Activated CD8-positive, alpha-beta memory T cell treated with anti-CD3 and anti-CD28 coated beads for 36 hours (primary cell): ENCODE measurements at regions not wholly inside any gene's neighbourhood (a gene's known extent, or its start where the extent isn't known, plus 50 kb on each side); places are given as distances from the start of the nearest gene placed in this dataset.
"Not testable (repeated sequence)": the region's sequence is repeated elsewhere in the genome, so short reads cannot be mapped to it uniquely, and the experiment has no call there.

Experiments used
- CTCF ChIA-PET: fragments of 350-600 bp; sonication (Branson Sonifier 250); formaldehyde crosslinking; loops from one replicate; lab custom pipeline; 2021; ENCODE audit warnings: antibody characterized with exemption; lab: Charles Lee
- POLR2A ChIA-PET: fragments of 350-600 bp; sonication (Branson Sonifier 250); formaldehyde crosslinking; loops from one replicate; lab custom pipeline; 2021; ENCODE audit warnings: antibody characterized with exemption; lab: Charles Lee

GRCh38 chr5:29229461-29229860 is 1964.0 kb upstream of the CDH6 start:
- POLR2A ChIA-PET = no interaction called here

DNA sequence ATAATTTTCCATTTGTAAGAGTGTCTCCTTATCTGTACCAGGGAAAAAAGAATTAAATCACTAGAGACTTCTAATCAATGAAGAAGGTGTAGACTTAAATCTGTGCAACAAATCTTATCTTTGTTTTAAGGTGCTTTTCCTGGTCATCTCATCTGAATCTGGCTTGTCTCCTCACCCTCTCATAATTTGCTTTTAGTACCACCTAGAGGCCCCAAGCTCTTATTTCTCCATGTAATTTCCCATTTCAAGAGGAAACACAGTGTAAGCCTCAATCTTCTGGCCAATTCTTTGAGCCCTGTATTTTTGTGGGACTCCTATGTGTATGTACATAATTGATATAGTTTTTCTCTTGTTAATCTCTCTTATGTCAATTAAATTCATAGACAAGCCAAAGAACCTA is 1975.3 kb upstream of the CDH6 start:
- ChIA-PET CTCF (no interaction called here), POLR2A (no interaction called here)

More at GRCh38 chr5:29229461-29229860, 1964.0 kb upstream of the CDH6 start:
- CTCF ChIA-PET = no interaction called here

DNA sequence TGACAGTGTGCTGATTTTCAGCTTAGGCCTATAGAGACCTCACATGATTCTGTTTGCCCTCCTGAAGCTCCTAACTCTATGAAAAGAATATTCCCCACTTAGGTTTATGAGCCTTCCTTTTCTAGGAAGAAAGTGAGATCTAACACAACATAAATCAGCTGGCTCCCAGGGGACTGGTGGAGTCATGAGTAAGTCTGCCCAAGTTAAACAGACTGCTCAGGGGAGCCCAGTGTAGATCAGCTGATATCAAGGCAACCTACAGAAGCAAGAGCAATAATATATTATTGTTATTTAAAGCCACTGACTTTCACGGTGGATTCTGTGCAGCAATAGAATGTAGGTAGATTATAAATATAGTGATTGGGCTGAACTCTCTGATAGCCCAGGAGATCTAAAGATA is 1978.6 kb upstream of the CDH6 start:
- CTCF ChIA-PET = no interaction called here
- POLR2A ChIA-PET = no interaction called here

GRCh38 chr5:29213475-29213874 is 1980.0 kb upstream of the CDH6 start:
- ChIA-PET CTCF (no interaction called here), POLR2A (no interaction called here)

DNA sequence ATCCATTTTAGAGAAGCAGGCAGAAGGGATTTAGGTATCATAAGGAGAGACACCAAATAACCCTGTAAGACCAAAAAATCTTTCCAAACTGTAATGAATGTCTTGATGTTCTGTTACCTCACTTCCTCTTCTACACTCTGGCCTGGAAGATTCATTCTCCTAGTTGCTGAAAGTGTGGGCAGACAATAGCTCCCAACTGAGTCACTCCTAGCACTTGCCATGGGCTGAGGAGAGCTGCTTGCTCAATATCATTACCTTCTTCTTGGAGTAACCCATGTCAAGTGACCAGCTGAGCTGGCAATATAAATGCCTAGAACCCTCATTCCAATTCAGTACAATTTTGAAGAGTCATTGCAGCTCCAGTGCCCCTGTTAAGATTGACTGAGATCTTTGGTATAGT is 1985.5 kb upstream of the CDH6 start:
- ChIA-PET POLR2A (no interaction called here), CTCF (no interaction called here)

DNA sequence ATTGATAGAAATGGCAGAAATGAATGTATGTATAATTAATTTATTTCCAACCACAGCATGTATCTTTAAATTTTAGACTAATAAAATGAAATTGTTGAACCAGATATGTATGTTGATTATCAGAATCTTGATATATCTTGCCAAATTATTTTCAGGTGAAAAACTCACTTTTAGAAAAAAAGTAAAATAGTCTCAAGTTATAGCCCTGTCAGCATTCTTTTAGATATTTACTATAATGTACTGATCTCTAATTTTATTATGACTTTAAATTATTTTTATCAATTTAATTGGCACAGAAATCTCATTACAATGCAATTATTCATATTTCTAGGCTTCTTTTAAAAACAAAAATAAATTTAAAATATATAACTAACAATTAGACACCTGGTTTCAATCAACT is 1990.4 kb upstream of the CDH6 start:
- CTCF ChIA-PET = no interaction called here
- POLR2A ChIA-PET = no interaction called here

DNA sequence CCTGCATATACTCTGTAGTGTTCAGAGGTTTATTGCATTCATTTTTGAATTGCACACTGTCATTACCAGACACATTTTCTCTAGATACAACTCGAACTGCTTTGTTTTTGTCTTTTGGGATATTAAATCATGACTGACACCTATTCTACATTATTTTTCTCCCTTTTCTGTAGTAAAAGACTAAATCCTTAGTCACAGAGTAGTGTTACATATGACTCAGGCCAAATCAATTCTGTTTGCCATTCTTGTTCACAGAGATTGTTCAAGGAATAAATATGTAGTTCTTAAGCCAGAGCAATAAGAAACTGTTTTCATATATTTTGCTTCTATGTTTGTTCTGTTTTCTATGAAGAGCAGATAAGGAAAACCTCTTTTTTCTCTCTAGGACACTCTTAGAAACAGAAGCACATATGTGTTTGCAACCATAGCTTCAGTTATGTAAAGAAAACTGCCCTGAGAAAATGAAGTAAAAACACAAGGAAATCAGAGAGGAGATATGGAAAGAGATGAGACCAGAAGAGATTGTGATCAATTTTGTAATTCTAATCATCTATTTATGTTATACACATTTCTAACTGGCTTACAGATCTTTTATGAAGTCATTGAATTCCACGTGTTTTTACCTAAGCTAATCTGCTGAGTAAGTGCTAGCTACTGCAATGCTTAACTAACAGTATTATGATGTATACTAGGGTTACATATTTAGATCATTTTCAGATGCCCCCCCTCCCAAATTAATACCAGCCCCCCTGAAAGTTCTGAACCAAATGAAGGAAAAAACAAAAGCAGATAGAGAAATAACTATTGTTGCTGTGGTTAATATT is 1995.6 kb upstream of the CDH6 start:
- CTCF ChIA-PET = no interaction called here
- POLR2A ChIA-PET = no interaction called here

DNA sequence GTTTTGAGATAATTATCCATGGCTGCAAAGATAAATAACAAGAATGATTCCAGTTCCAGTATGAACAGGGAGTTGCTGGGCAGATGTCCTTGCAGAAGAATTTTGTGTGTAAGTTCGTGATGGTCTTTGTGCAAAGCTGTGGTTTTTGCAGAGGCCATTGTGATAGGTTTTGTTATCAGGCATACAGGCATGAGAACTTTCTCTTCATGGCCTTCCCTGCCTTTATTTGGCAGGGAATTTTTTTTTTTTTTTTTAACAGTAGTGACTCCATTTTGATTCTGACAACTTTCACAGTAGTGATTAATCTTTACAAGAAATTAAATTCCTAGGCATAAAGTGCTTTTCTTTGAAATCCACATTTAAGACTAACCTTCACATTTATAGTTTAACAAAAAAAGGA is 1999.5 kb upstream of the CDH6 start:
- ChIA-PET POLR2A (no interaction called here), CTCF (no interaction called here)

- POLR2A ChIA-PET, CTCF ChIA-PET: not testable (repeated sequence)
Measured at GRCh38 chr5:29191269-29192048, 2002.0 kb upstream of the CDH6 start.

DNA sequence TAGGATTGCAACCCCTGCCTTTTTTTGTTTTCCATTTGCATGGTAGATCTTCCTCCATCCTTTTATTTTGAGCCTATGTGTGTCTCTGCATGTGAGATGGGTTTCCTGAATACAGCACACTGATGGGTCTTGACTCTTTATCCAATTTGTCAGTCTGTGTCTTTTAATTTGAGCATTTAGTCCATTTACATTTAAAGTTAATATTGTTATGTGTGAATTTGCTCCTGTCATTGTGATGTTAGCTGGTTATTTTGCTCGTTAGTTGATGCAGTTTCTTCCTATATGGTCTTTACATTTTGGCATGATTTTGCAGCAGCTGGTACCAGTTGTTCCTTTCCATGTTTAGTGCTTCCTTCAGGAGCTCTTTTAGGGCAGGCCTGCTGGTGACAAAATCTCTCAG is 2003.1 kb upstream of the CDH6 start:
- POLR2A ChIA-PET, CTCF ChIA-PET: not testable (repeated sequence)

DNA sequence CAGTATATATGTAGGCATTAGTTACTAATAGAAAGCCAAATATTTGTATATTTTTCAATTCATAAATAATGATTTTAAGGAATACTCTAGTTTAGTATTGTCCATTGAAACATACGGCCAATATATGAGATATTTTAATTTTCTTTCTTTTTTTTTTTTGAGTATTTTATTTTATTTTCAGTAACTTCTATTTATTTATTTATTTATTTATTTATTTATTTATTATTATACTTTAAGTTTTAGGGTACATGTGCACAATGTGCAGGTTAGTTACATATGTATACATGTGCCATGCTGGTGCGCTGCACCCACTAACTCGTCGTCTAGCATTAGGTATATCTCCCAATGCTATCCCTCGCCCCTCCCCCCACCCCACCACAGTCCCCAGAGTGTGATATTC is 2007.1 kb upstream of the CDH6 start:
- POLR2A ChIA-PET, CTCF ChIA-PET: not testable (repeated sequence)

- POLR2A ChIA-PET = no interaction called here
- CTCF ChIA-PET = no interaction called here
Measured at GRCh38 chr5:29185558-29185957, 2007.9 kb upstream of the CDH6 start.

DNA sequence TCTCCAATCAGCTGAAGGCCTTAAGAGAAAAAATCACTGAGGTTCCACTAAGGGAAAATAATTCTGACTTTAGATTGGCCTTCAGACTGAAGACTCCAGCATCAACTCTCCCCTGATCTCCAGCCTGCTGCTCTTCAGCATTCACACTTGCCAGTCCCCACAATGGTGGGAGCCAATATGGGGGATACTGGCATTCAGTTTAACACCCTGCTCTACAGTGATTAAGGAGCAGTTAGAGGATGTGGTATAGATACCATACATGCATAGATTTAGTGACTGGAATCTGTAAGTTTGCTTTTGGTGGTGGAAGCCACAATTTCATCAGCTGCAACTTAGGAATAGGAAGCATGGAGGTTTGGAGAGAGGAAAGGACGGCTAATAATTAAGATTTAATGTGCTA is 2017.7 kb upstream of the CDH6 start:
- POLR2A ChIA-PET = no interaction called here
- CTCF ChIA-PET = no interaction called here

DNA sequence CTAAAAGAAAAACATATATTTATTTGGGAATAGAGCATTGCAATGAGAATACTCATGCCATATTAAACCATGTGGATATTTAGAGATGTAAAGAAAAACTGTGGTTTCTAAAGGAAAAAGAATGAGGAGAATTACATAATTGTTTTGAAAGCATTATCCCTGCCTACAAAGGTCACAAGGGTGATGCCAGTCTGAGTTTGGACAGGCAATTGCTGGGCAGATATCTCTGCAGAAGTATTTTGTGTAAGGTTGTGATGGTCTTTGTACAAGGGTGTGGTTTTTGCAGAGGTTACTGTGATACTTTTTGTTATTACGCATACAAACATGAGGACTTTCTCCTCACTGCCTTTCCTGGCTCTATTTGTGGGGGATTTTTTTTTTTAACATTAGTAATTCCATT is 2022.9 kb upstream of the CDH6 start:
- CTCF ChIA-PET = no interaction called here

DNA sequence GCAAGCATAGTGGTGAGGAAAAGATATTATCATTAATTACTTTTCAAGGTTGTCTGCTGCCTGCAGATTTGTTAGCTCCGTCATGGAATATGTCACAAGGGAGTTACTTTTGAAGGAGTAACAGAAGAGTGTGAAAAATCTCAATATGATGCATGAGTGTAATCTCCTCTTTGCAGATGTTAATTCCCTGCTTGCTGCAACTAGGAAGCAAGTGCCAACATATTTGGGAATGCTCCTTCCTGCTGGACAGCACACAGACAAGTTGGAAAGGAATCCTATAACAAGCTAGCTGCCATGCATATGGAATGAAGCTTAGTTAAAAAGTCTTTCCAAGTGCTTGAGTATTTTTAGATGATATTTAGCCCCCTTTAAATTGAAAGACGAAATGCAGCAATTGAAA is 2023.6 kb upstream of the CDH6 start:
- CTCF ChIA-PET = no interaction called here
- POLR2A ChIA-PET = no interaction called here

More for the DNA sequence above, 2022.9 kb upstream of the CDH6 start:
- POLR2A ChIA-PET = no interaction called here

- CTCF ChIA-PET = no interaction called here
- POLR2A ChIA-PET = no interaction called here
Measured at GRCh38 chr5:29162297-29162696, 2031.2 kb upstream of the CDH6 start.

- POLR2A ChIA-PET = no interaction called here
- CTCF ChIA-PET = no interaction called here
Measured at GRCh38 chr5:29161399-29162291, 2031.8 kb upstream of the CDH6 start.

GRCh38 chr5:29157975-29158374 is 2035.5 kb upstream of the CDH6 start:
- POLR2A ChIA-PET = no interaction called here
- CTCF ChIA-PET = no interaction called here

- CTCF ChIA-PET = no interaction called here
- POLR2A ChIA-PET = no interaction called here
Measured at GRCh38 chr5:29150840-29151239, 2042.6 kb upstream of the CDH6 start.

DNA sequence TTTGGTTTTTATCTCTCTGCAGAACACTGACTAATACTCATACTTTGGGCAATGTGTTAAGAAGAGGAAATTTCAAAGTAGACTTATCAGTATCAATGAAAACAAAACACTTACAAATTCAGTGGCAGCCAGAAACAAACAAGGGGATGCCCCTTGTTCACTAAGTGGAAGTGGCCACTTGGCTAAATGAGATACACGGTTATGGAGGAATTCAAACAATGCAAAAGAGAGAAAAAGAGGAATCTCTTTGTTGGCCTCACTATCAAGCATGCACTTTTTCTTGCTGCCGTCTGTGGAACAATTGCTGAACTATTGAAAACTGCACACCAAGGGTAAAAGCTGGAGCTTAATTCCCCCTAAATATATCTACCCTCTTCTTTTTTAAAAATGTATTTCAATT is 2044.9 kb upstream of the CDH6 start:
- ChIA-PET CTCF (no interaction called here), POLR2A (no interaction called here)
